D721Med (cell line): ENCODE measurements at regions not wholly inside any gene's neighbourhood (a gene's known extent, or its start where the extent isn't known, plus 50 kb on each side); places are given as distances from the start of the nearest gene placed in this dataset.

Source experiments
- DNase-seq: peaks from one replicate; pipeline ENCODE4 v3.0.0; 2011; ENCODE audit warnings: low spot score; ENCODE audit not compliant: insufficient read length
- FAIRE-seq: peaks from 2 replicates; lab custom pipeline; 2011; peaks lifted over from hg19 to GRCh38; lab: Jason Lieb, UNC
- CTCF ChIP-seq: IDR thresholded peaks from 2 replicates; pipeline ENCODE4 v1.5.1; 2012; ENCODE audit warnings: mild to moderate bottlenecking, control low read depth; ENCODE audit not compliant: insufficient read depth; ENCODE audit errors: missing control alignments

GRCh38 chr3:110174908-110175307, 837.6 kb upstream of the DPPA4 start:
- TF ChIP-seq CTCF = no peak
- DNase-seq (no peak), FAIRE-seq (no peak)

- FAIRE-seq (no peak), DNase-seq (no peak)
- TF ChIP-seq CTCF = no peak
Observed at GRCh38 chr3:110178965-110179364, 841.6 kb upstream of the DPPA4 start.

GRCh38 chr3:110180733-110181132, 843.4 kb upstream of the DPPA4 start:
- DNase-seq (no peak), FAIRE-seq (no peak)
- TF ChIP-seq CTCF = no peak

GRCh38 chr3:110181226-110181625, 843.9 kb upstream of the DPPA4 start:
- no peak for TF ChIP-seq CTCF
- DNase-seq (no peak), FAIRE-seq (no peak)

- FAIRE-seq (no peak), DNase-seq (no peak)
Observed at GRCh38 chr3:110184536-110184935, 847.2 kb upstream of the DPPA4 start.

GRCh38 chr3:110193074-110193473, 855.7 kb upstream of the DPPA4 start:
- DNase-seq = no peak
- TF ChIP-seq CTCF = no peak
- FAIRE-seq = no peak

More at GRCh38 chr3:110184536-110184935, 847.2 kb upstream of the DPPA4 start:
- TF ChIP-seq CTCF = no peak

GRCh38 chr3:110198717-110199587, 861.6 kb upstream of the DPPA4 start:
- DNase-seq (no peak), FAIRE-seq (no peak)
- TF ChIP-seq CTCF = no peak
